ENCODE measurements at regions not wholly inside any gene's neighbourhood (a gene's known extent, or its start where the extent isn't known, plus 50 kb on each side); places are given as distances from the start of the nearest gene placed in this dataset.

DNA sequence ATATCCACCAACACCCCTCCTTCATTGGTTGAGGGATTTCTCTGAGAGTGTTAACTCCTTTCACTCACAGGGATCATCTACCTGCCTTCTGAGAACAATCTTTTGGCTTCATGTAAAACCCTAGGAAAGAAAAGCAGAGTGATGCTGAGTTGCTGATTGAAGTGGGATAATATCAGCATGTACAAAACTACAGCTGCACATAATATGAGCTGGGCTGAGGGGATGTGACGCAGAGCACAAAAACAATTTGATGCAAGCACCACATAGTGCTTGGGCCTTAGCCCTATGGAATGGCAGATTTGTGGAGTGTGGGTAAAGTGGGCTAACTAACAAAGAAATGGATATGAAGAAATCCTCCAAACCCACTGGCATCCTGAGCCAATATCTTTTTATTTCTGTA is 267.6 kb upstream of the KCNH8 start:
- no peak for DNase-seq

- no peak for DNase-seq
These were observed 275.8 kb upstream of the KCNH8 start for GRCh38 chr3:18872466-18872865.

- no peak for DNase-seq
These were observed 277.7 kb upstream of the KCNH8 start for GRCh38 chr3:18870642-18871041.

- DNase-seq = no peak
These were observed 278.2 kb upstream of the KCNH8 start for GRCh38 chr3:18870074-18870640.

- no peak for DNase-seq
These were observed 279.2 kb upstream of the KCNH8 start for GRCh38 chr3:18868911-18869689.

DNA sequence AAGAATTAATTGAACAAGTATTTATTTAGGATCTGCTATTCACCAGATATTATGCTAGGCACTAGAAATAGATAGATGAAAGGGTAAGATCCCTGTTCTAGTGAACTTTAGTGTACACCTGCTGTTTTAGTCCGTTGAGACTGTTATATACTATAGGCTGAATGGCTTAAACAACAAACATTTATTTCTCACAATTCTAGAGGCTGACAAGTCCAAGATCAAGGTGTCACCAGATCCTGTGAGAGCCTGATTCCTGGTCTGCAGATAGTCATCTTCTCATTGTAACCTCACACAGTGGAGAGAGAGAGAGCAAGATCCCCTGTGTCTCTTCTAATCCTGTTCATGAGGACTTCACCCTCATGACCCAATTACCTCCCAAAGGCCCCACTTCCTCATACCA is 281.4 kb upstream of the KCNH8 start:
- no peak for DNase-seq

DNA sequence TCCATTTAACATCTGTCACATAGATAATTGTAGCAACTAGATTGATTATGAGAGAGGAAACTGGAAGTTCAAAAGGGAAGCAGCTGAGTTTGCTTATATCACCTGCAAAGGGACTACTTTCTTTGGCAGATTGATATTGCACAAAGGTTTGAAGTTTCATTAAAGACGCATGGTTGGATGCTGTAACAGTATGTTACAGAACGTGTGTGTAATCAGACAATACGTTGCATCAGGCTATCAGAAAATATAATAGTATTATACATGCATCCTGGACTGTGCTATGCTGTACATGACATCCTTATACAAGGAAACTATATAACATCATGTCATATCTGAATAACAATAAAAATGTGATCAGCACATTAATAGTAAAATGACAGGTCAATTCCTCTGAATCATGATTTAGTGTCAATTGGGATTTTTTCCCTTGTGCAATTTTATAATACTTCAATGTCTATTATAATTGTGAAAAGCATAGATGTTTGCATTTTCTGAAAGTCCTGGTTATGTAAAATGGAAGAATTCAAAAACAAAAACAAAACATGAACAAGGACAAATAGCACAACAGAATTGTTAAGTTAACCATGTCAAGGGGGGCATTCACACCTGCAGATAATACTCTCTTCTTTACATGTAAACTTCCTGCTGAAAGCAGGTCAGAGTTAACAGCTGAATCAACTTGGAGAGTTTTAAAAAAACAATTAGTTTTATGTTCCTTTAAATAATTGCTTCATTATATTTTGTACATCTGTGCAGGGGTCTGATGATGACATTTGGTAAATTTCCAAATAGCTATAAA is 283.2 kb upstream of the KCNH8 start:
- DNase-seq = no peak

GRCh38 chr3:18862077-18862476 is 286.2 kb upstream of the KCNH8 start:
- no peak for DNase-seq

GRCh38 chr3:18861137-18861536 is 287.2 kb upstream of the KCNH8 start:
- DNase-seq = no peak

DNA sequence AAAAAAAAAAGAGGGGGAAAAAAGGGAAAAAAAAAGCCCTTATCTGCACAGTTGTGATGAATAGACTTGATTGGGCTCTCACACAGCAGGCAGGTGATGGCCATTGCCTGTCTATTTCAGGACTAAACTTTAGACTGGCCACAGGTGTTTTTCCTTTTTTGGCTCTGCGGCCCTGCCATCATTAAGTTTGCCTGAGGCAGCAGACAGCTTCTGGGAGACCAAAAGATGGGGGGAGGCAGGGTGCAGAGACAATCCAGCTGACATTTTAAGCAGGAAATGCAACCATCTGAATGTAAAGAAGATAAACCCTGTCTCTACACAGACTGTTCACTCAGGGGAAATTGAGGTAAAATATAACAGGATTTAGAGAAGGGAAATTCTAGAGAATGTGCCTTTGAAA is 295.0 kb upstream of the KCNH8 start:
- DNase-seq = no peak

GRCh38 chr3:18847583-18848197 is 300.6 kb upstream of the KCNH8 start:
- no peak for DNase-seq

GRCh38 chr3:18843983-18844382 is 304.3 kb upstream of the KCNH8 start:
- no peak for DNase-seq

- DNase-seq = no peak
These were observed 305.1 kb upstream of the KCNH8 start for GRCh38 chr3:18843188-18843587.

GRCh38 chr3:18841422-18842343 is 306.6 kb upstream of the KCNH8 start:
- DNase-seq = no peak

DNA sequence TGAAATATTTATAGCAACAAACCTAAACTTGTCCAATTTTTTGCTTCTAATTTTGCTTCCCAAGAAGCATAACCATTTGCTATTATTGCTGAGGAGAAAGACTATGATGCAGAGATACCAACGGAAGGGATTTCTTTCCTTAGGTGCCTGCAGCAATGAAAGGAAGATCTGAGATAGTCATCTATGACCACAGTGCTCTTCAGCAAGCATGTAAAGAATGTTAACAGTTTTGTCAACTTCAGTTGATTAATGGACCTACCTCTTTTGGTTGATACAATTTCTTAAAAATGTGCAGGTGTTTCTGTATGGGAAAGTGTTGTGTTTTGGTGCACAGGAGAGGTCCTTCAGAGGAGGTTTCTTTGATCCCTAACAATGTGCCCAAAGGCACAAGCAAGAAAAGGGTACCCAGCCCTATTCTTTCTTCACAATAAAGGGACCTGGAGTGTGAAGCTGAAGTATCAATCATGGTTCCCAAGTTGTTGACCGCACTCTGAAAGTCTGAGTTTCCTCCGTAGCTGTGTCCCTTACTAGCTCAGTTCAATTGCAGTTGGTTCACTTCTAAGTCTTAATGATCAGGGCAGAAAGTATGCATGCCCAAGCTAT is 307.7 kb upstream of the KCNH8 start:
- no peak for DNase-seq

DNA sequence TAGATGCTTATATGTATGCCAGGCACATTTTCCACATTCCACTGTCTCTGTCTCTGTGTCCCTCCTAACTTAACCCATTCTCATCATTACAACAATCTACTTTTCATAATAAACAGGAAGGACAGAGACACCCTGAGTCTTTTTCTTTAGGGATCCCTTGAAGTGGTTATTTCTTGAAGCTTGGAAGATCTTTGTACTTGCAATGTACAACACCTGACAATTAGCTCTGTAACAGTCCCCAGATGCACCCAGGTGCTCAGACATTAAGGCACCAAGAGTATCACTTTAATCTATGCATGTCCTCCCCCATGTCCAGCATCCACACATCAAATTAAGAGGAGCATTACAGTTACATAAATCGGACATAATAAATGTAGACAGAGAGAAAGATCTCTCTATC is 309.6 kb upstream of the KCNH8 start:
- no peak for DNase-seq

DNA sequence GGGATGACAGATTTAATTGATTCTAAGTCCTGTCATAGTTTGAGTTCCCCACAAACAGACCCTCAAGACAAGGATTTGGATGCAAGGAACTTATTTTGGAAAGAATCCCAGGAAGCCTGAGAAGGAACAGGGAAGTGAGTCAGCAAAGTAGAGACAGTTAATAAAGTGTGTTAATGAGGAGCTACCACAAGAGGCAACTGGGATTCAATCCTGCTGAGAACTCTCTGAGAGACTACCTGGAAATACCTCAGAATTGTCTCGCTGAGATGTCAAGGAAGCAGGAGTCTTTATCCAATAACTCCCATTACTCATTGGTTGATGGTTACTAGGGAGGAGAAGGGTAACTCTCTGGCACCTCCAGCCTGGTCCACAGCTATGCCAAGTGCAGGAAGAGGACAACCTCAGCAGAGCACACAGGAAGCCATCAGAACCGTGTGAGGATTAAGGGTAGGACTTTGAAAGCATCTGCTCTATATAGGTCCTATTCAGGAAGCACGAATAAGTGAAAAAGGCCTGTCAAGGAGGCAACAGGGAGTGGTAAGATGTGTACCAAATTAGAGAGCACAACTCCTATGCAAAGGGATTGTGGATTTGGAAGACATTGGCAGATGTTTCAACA is 311.1 kb upstream of the KCNH8 start:
- no peak for DNase-seq

GRCh38 chr3:18835021-18835420 is 313.3 kb upstream of the KCNH8 start:
- DNase-seq = no peak

DNA sequence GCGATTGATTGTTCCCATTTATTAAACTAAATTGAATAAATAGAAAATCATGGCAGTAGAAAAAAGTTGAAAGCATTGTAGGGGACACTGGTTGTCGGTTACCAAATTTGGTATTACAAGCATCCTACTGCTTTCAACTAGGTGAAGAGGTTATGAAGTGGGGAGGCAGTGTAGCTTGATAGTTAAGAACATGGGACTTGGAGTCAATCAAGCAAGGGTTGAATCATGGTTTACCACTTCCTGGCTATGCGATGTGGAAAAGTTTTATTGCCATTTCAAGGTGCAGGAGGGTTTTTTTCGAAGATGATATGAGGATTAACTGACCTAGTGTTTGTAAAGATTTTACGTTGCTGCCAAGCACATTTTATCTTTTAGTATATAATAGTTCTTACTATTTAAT is 318.2 kb upstream of the KCNH8 start:
- no peak for DNase-seq

DNA sequence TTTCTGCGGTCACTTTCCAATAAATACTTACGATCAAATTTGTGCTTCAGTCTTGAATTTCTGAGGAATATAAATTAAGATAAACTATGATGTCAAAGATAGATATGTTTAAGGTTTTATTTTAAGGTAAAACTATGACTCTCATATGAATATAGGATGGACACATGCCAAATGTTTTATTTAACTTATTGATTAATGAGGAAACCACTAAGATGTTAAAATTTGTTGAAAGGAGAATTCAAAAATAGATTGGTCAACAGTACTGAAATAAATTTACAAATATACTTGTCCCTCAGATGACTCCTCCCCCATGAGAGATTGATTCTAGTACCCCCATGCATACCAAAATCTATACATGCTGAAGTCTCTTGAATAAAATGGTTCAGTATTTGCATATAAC is 319.7 kb upstream of the KCNH8 start:
- no peak for DNase-seq

GRCh38 chr3:18827664-18828063 is 320.6 kb upstream of the KCNH8 start:
- no peak for DNase-seq

- no peak for DNase-seq
These were observed 322.6 kb upstream of the KCNH8 start for GRCh38 chr3:18825665-18826064.
